Ishikawa (cell line): ENCODE measurements at regions not wholly inside any gene's neighbourhood (a gene's known extent, or its start where the extent isn't known, plus 50 kb on each side); places are given as distances from the start of the nearest gene placed in this dataset.

ENCODE experiments used
- CEBPB ChIP-seq: IDR thresholded peaks from 2 replicates; pipeline ENCODE4 v1.6.1; 2012
- CREB1 ChIP-seq: IDR thresholded peaks from 2 replicates; pipeline ENCODE4 v1.6.1; 2012; ENCODE audit warnings: low read depth
- EGR1 ChIP-seq: IDR thresholded peaks from 2 replicates; pipeline ENCODE4 v1.6.1; 2012
- EP300 ChIP-seq: IDR thresholded peaks from 2 replicates; pipeline ENCODE4 v1.6.1; 2012; ENCODE audit warnings: borderline replicate concordance
- FOXM1 ChIP-seq: IDR thresholded peaks from 2 replicates; pipeline ENCODE4 v1.6.1; 2012; ENCODE audit warnings: low read depth, borderline replicate concordance
- MAX ChIP-seq: IDR thresholded peaks from 2 replicates; pipeline ENCODE4 v1.6.1; 2012
- NFIC ChIP-seq: IDR thresholded peaks from 2 replicates; pipeline ENCODE4 v1.6.1; 2012
- RAD21 ChIP-seq: IDR thresholded peaks from 2 replicates; pipeline ENCODE4 v1.6.1; 2012; ENCODE audit warnings: low read depth
- REST ChIP-seq: IDR thresholded peaks from 2 replicates; pipeline ENCODE4 v1.6.1; 2012; ENCODE audit warnings: low read depth, mild to moderate bottlenecking
- TAF1 ChIP-seq: IDR thresholded peaks from 2 replicates; pipeline ENCODE4 v1.6.1; 2012; ENCODE audit warnings: low read depth, mild to moderate bottlenecking
- TCF12 ChIP-seq: IDR thresholded peaks from 2 replicates; pipeline ENCODE4 v1.6.1; 2012; ENCODE audit warnings: low read depth
- TEAD4 ChIP-seq: IDR thresholded peaks from 2 replicates; pipeline ENCODE4 v1.6.1; 2012
- USF1 ChIP-seq: IDR thresholded peaks from 2 replicates; pipeline ENCODE4 v1.6.1; 2012
- YY1 ChIP-seq: IDR thresholded peaks from 2 replicates; pipeline ENCODE4 v1.6.1; 2012; ENCODE audit warnings: low read depth
- ZBTB7A ChIP-seq: IDR thresholded peaks from 2 replicates; pipeline ENCODE4 v1.6.1; 2012; ENCODE audit warnings: low read depth

- TF ChIP-seq EGR1 (no peak), CREB1 (no peak), EP300 (no peak), TAF1 (no peak), USF1 (no peak), YY1 (no peak), RAD21 (no peak), REST (no peak), NFIC (no peak), TCF12 (no peak), TEAD4 (no peak)
Observed at GRCh38 chr2:118222672-118223421, 134.6 kb downstream of the INSIG2 start.

GRCh38 chr2:118222273-118222594 lies 134.0 kb downstream of the INSIG2 start:
- TF ChIP-seq USF1 (no peak), TAF1 (no peak), TCF12 (no peak), RAD21 (no peak), ZBTB7A (no peak), CEBPB (no peak), CREB1 (no peak), TEAD4 (no peak), REST (no peak), NFIC (no peak), EP300 (no peak), EGR1 (no peak), YY1 (no peak), FOXM1 (no peak), MAX (no peak)

- TF ChIP-seq TAF1: no peak
- peak; percentile 82 for TF ChIP-seq RAD21
- no peak for TF ChIP-seq REST
- no peak for TF ChIP-seq MAX
Observed at GRCh38 chr2:118221536-118222272, 133.4 kb downstream of the INSIG2 start.

- TF ChIP-seq NFIC (no peak), CREB1 (no peak), USF1 (no peak), ZBTB7A (no peak), RAD21 (no peak), REST (no peak), TCF12 (no peak), CEBPB (no peak), MAX (no peak), EP300 (no peak), EGR1 (no peak), YY1 (no peak), TAF1 (no peak), FOXM1 (no peak), TEAD4 (no peak)
Observed at GRCh38 chr2:118219611-118220010, 131.3 kb downstream of the INSIG2 start.
